K562 (cell line): ENCODE measurements at regions not wholly inside any gene's neighbourhood (a gene's known extent, or its start where the extent isn't known, plus 50 kb on each side); places are given as distances from the start of the nearest gene placed in this dataset.

Experiments used
- ATAC-seq: fragments of 200-7000 bp; cut with Tn5 transposase; 3 replicates; pipeline ENCODE4 v1.9.1; 2020; ENCODE audit warnings: moderate library complexity
- BruUV-seq: library from RNA; stranded (reverse); fragments of 400-500 nt; replicated peaks from 2 replicates; lab custom pipeline; 2021; lab: Mats Ljungman, UMichigan
- CTCF ChIA-PET: fragments of 300-600 bp; formaldehyde crosslinking; extraction: SDS; loops from one replicate; lab custom pipeline; 2021; ENCODE audit warnings: low intra/inter-chr PET ratio; lab: Yijun Ruan, JAX
- POLR2A ChIA-PET: fragments of 300-600, 350-650 bp; sonication (Branson Sonifier 250); formaldehyde crosslinking; extraction: SDS; loops from one replicate; lab custom pipeline; 2021; ENCODE audit warnings: antibody characterized with exemption, inconsistent platforms; lab: Yijun Ruan, JAX
- DNase-seq, 4 experiments: peaks; one replicate each; pipeline versions ENCODE4 v3.0.0 to v3.0.0-alpha.2; 2011 to 2018; ENCODE audit warnings: low spot score in 3 of 4, mixed read lengths in 3 of 4; ENCODE audit errors: extremely low read depth in 1 of 4
- FAIRE-seq: peaks from 2 replicates; lab custom pipeline; 2011; peaks lifted over from hg19 to GRCh38; lab: Jason Lieb, UNC
- H2AFZ ChIP-seq: 2 replicates; pipeline ENCODE4 v1.6.0; 2011; ENCODE audit warnings: low read depth, low read length, control low read depth, inconsistent platforms
- H3K27ac ChIP-seq: fragments of 200-600 bp; 3 replicates; pipeline ENCODE4 v1.8.0; 2011; ENCODE audit warnings: low read depth, mild to moderate bottlenecking, control low read depth, inconsistent platforms, low read length, moderate library complexity, mixed read lengths; ENCODE audit errors: extremely low read depth
- H3K27me3 ChIP-seq, 2 experiments: fragments of 300-600 bp in 1 of 2; 2 replicates in 1 of 2; 3 replicates in 1 of 2; pipeline versions ENCODE4 v1.6.0 to v1.8.0; 2011; ENCODE audit warnings: inconsistent platforms in 2 of 2, low read length in 2 of 2, mild to moderate bottlenecking in 1 of 2, mixed read lengths in 1 of 2, moderate library complexity in 1 of 2; ENCODE audit not compliant: control insufficient read depth in 2 of 2, insufficient read depth in 2 of 2
- H3K36me3 ChIP-seq: fragments of 300-600 bp; 3 replicates; pipeline ENCODE4 v1.8.0; 2011; ENCODE audit warnings: mild to moderate bottlenecking, low read length, inconsistent platforms; ENCODE audit not compliant: control insufficient read depth, insufficient read depth
- H3K4me1 ChIP-seq, 2 experiments: fragments of 200-600 bp in 1 of 2; replicated peaks in 1 of 2; 2 replicates in 1 of 2; 3 replicates in 1 of 2; pipeline versions ENCODE4 v1.5.1 to v1.8.0; 2011; ENCODE audit warnings: inconsistent platforms in 2 of 2, low read length in 2 of 2, mild to moderate bottlenecking in 1 of 2, mixed read lengths in 1 of 2, moderate library complexity in 1 of 2; ENCODE audit not compliant: control insufficient read depth in 2 of 2, insufficient read depth in 2 of 2
- H3K4me2 ChIP-seq: 2 replicates; pipeline ENCODE4 v1.6.1; 2011; ENCODE audit warnings: low read length, control low read depth, inconsistent platforms, mixed read lengths; ENCODE audit not compliant: insufficient read depth
- H3K4me3 ChIP-seq: fragments of 200-600 bp; sonication (generic), shearing (Covaris generic); 2 replicates; pipeline ENCODE4 v1.5.1; 2016; ENCODE audit warnings: control low read depth, inconsistent platforms
- H3K79me2 ChIP-seq: fragments of 200-600 bp; 3 replicates; pipeline ENCODE4 v1.8.0; 2011; ENCODE audit warnings: low read length, inconsistent platforms; ENCODE audit not compliant: control insufficient read depth, insufficient read depth
- H3K9ac ChIP-seq, 2 experiments: 2 replicates each; pipeline versions ENCODE4 v1.6.0 to v1.6.1; 2011; ENCODE audit warnings: low read depth in 2 of 2, low read length in 2 of 2, control low read depth in 1 of 2, inconsistent platforms in 1 of 2, mild to moderate bottlenecking in 1 of 2, mixed read lengths in 1 of 2; ENCODE audit not compliant: insufficient read depth in 1 of 2
- H3K9me1 ChIP-seq: one replicate; pipeline ENCODE4 v1.6.0; 2011; ENCODE audit warnings: inconsistent platforms, mild to moderate bottlenecking, low read length, moderate library complexity; ENCODE audit not compliant: control insufficient read depth, insufficient read depth
- H3K9me3 ChIP-seq: replicated peaks from 2 replicates; pipeline ENCODE4 v1.5.1; 2011; ENCODE audit warnings: low read depth, low read length, inconsistent platforms; ENCODE audit not compliant: control insufficient read depth, insufficient read depth
- H4K20me1 ChIP-seq: replicated peaks from 2 replicates; pipeline ENCODE4 v1.6.1; 2011; ENCODE audit warnings: low read length, inconsistent platforms, mixed read lengths; ENCODE audit not compliant: control insufficient read depth, insufficient read depth
- CBFA2T3 ChIP-seq: fragments of 450-650 bp; IDR thresholded peaks from 2 replicates; pipeline ENCODE4 v1.6.1; 2017
- CREBBP ChIP-seq: IDR thresholded peaks from one replicate; pipeline ENCODE4 v1.6.1; 2012; ENCODE audit warnings: low read depth, mild to moderate bottlenecking, control low read depth, inconsistent platforms, low read length
- E2F3 ChIP-seq: fragments of 250-450 bp; sonication (Bioruptor Pico); IDR thresholded peaks from 2 replicates; pipeline ENCODE4 v1.4.0; 2020; ENCODE audit warnings: mild to moderate bottlenecking
- HOXB6 ChIP-seq: fragments of 250-450 bp; sonication (Bioruptor Pico); IDR thresholded peaks from 2 replicates; pipeline ENCODE4 v1.5.1; 2022; ENCODE audit warnings: mild to moderate bottlenecking, borderline replicate concordance
- MXI1 ChIP-seq: IDR thresholded peaks from 2 replicates; pipeline ENCODE4 v1.6.1; 2011; ENCODE audit warnings: low read depth, mild to moderate bottlenecking, improper control_type of control experiment, low read length
- NFATC3 ChIP-seq: fragments of 450-650 bp; IDR thresholded peaks from 2 replicates; pipeline ENCODE4 v1.6.1; 2017; ENCODE audit warnings: mild to moderate bottlenecking
- NR3C1 ChIP-seq: sonication (generic); formaldehyde crosslinking; IDR thresholded peaks from 2 replicates; pipeline ENCODE4 v1.8.1; 2022; ENCODE audit warnings: missing genetic modification reagents
- OTX1 ChIP-seq: fragments of 450-650 bp; formaldehyde crosslinking; IDR thresholded peaks from 2 replicates; pipeline ENCODE4 v1.4.0; 2022; ENCODE audit warnings: mild to moderate bottlenecking
- ZBED1 ChIP-seq: IDR thresholded peaks from 2 replicates; pipeline ENCODE4 v1.6.1; 2014
- ZKSCAN1 ChIP-seq: fragments of 150-350 bp; IDR thresholded peaks from 2 replicates; pipeline ENCODE4 v1.6.1; 2016; ENCODE audit warnings: low read depth, low read length
- ZNF766 ChIP-seq: fragments of 200-800 bp; sonication (Bioruptor generic); conservative IDR thresholded peaks from 2 replicates; pipeline ENCODE4 v1.6.1; 2016; ENCODE audit warnings: missing genetic modification characterization, missing compliant biosample characterization
- WGBS: fragments of 100-300 bp; shearing (Covaris generic); methylation state at CpG from one replicate; pipeline ENCODE4 v1.1.6; 2016; ENCODE audit warnings: low coverage, mixed read lengths; ENCODE audit not compliant: insufficient coverage; ENCODE audit errors: missing lambda C conversion rate; 5-methylcytosine and 5-hydroxymethylcytosine counted together
- in situ Hi-C: fragments of 300-500 bp; cut with MboI; formaldehyde crosslinking; loops from 4 replicates; pipeline ENCODE4 v1.15.0; 2018; ENCODE audit warnings: inconsistent platforms, mixed read lengths
- intact Hi-C: fragments of 100-400 bp; cut with micrococcal nuclease; formaldehyde crosslinking; loops from 2 replicates; pipeline ENCODE4 v1.14.2; 2022
- TF ChIP-seq, protein P1 (sequence below): sonication (generic); formaldehyde crosslinking; IDR thresholded peaks from 2 replicates; pipeline ENCODE4 v1.9.0; 2022; ENCODE audit warnings: mild to moderate bottlenecking, missing genetic modification reagents
- TF ChIP-seq, protein P2 (sequence below): fragments of 450-650 bp; formaldehyde crosslinking; IDR thresholded peaks from 2 replicates; pipeline ENCODE4 v1.4.0; 2020; ENCODE audit warnings: mild to moderate bottlenecking, mixed read lengths
- TF ChIP-seq, protein P3 (sequence below): fragments of 450-650 bp; IDR thresholded peaks from 2 replicates; pipeline ENCODE4 v1.6.1; 2014; ENCODE audit warnings: low read depth, mild to moderate bottlenecking, moderate library complexity, borderline replicate concordance

DNA sequence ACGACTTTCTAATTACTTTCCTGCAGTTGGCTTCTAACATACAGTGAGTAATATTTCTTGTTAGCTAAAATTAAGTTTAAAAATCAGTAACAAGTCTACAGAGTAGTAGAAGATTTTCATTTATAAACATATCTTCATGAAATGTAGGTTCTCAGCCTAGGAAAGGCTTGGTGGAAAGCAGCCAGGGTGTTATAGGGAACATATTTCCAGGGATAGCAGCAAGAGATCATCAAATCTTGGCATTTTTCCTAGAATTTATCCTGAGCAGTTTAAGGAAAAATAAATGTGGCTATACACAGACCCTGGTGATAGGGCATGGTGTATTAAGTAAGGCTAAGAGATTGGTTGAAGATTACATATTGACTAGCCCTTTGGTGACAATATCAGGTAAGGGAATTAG is 203.5 kb upstream of the NEGR1 start:
- Histone ChIP-seq H3K27me3 (no peaks in the 10 kb centered on the region), H4K20me1 (no peaks in the 10 kb centered on the region), H3K9me3 (no peaks in the 10 kb centered on the region; the same call in none of the 2 replicates), H2AFZ (no peak overlapping the region), H3K4me1 (no peaks in the 10 kb centered on the region), H3K79me2 (no peaks in the 10 kb centered on the region), H3K4me2 (no peak overlapping the region), H3K9ac (no peak overlapping the region), H3K36me3 (no peaks in the 10 kb centered on the region), H3K4me3 (no peak overlapping the region), H3K27ac (no peak overlapping the region), H3K9me1 (no peaks in the 10 kb centered on the region)
- BruUV-seq, result no TSS peak
- CTCF ChIA-PET, result no interaction called here
- intact Hi-C loops, result no loop called here
- in situ Hi-C loops, result no loop called here
- WGBS, result 0% methylated on average over 1 of the region's 1 CpG
- ATAC-seq (no peak), DNase-seq (no peak), FAIRE-seq (no peak)
- POLR2A ChIA-PET, result no interaction called here
- no peak for TF ChIP-seq NR3C1
- no peak for TF ChIP-seq NFATC3
- TF ChIP-seq, protein P1, sequence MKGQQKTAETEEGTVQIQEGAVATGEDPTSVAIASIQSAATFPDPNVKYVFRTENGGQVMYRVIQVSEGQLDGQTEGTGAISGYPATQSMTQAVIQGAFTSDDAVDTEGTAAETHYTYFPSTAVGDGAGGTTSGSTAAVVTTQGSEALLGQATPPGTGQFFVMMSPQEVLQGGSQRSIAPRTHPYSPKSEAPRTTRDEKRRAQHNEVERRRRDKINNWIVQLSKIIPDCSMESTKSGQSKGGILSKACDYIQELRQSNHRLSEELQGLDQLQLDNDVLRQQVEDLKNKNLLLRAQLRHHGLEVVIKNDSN (CRISPR knock-in tag), result no peak
- no peak for TF ChIP-seq CREBBP
- TF ChIP-seq, protein P2, sequence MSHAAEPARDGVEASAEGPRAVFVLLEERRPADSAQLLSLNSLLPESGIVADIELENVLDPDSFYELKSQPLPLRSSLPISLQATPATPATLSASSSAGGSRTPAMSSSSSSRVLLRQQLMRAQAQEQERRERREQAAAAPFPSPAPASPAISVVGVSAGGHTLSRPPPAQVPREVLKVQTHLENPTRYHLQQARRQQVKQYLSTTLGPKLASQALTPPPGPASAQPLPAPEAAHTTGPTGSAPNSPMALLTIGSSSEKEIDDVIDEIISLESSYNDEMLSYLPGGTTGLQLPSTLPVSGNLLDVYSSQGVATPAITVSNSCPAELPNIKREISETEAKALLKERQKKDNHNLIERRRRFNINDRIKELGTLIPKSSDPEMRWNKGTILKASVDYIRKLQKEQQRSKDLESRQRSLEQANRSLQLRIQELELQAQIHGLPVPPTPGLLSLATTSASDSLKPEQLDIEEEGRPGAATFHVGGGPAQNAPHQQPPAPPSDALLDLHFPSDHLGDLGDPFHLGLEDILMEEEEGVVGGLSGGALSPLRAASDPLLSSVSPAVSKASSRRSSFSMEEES (CRISPR knock-in tag), result no peak
- TF ChIP-seq ZKSCAN1, result no peak
- TF ChIP-seq CBFA2T3, result no peak
- no peak for TF ChIP-seq E2F3
- TF ChIP-seq ZNF766 (CRISPR knock-in tag), result no peak
- TF ChIP-seq ZBED1, result no peak
- TF ChIP-seq, protein P3, sequence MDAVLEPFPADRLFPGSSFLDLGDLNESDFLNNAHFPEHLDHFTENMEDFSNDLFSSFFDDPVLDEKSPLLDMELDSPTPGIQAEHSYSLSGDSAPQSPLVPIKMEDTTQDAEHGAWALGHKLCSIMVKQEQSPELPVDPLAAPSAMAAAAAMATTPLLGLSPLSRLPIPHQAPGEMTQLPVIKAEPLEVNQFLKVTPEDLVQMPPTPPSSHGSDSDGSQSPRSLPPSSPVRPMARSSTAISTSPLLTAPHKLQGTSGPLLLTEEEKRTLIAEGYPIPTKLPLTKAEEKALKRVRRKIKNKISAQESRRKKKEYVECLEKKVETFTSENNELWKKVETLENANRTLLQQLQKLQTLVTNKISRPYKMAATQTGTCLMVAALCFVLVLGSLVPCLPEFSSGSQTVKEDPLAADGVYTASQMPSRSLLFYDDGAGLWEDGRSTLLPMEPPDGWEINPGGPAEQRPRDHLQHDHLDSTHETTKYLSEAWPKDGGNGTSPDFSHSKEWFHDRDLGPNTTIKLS, result no peak
- TF ChIP-seq OTX1 (CRISPR knock-in tag), result no peak
- no peak for TF ChIP-seq MXI1
- no peak for TF ChIP-seq HOXB6 (CRISPR knock-in tag)
